Trophoblast cell (in vitro differentiated cells and primary cell): ENCODE measurements at regions not wholly inside any gene's neighbourhood (a gene's known extent, or its start where the extent isn't known, plus 50 kb on each side); places are given as distances from the start of the nearest gene placed in this dataset.
"Not testable (repeated sequence)": the region's sequence is repeated elsewhere in the genome, so short reads cannot be mapped to it uniquely, and the experiment has no call there.

Source experiments
- DNase-seq, 2 donors: peaks; one replicate each; pipeline ENCODE4 v3.0.0-alpha.2; 2016
- H2AFZ ChIP-seq: 2 replicates; pipeline ENCODE4 v1.6.1; 2013; ENCODE audit warnings: low read length, moderate library complexity, mild to moderate bottlenecking; ENCODE audit not compliant: insufficient read depth, poor library complexity
- H2AK5ac ChIP-seq: 2 replicates; pipeline ENCODE4 v1.6.1; 2013; ENCODE audit warnings: mild to moderate bottlenecking, low read length
- H2BK120ac ChIP-seq: 2 replicates; pipeline ENCODE4 v1.6.1; 2013; ENCODE audit warnings: low read length, mild to moderate bottlenecking, moderate library complexity; ENCODE audit not compliant: insufficient read depth, poor library complexity
- H2BK12ac ChIP-seq: 2 replicates; pipeline ENCODE4 v1.6.1; 2013; ENCODE audit warnings: mild to moderate bottlenecking, low read length, moderate library complexity
- H2BK5ac ChIP-seq: 2 replicates; pipeline ENCODE4 v1.6.1; 2013; ENCODE audit warnings: low read length, low read depth, moderate library complexity, mild to moderate bottlenecking; ENCODE audit not compliant: poor library complexity
- H3K14ac ChIP-seq: 2 replicates; pipeline ENCODE4 v1.6.1; 2013; ENCODE audit warnings: mild to moderate bottlenecking, low read length
- H3K18ac ChIP-seq: 2 replicates; pipeline ENCODE4 v1.6.1; 2013; ENCODE audit warnings: mild to moderate bottlenecking, low read length
- H3K23ac ChIP-seq: 2 replicates; pipeline ENCODE4 v1.6.1; 2013; ENCODE audit warnings: low read length
- H3K27ac ChIP-seq: 2 replicates; pipeline ENCODE4 v1.5.1; 2013; ENCODE audit warnings: low read depth, mild to moderate bottlenecking, inconsistent platforms, low read length, moderate library complexity
- H3K27me3 ChIP-seq: 2 replicates; pipeline ENCODE4 v1.6.1; 2013; ENCODE audit warnings: inconsistent platforms, mild to moderate bottlenecking, low read length, moderate library complexity; ENCODE audit not compliant: insufficient read depth
- H3K36me3 ChIP-seq, 2 experiments: 1 replicate in 1 of 2; 2 replicates in 1 of 2; pipeline ENCODE4 v1.6.1; 2013; ENCODE audit warnings: low read length in 2 of 2, mild to moderate bottlenecking in 2 of 2, moderate library complexity in 1 of 2; ENCODE audit not compliant: insufficient read depth in 2 of 2, control insufficient read depth in 1 of 2
- H3K4ac ChIP-seq: 2 replicates; pipeline ENCODE4 v1.6.1; 2013; ENCODE audit warnings: low read depth, mild to moderate bottlenecking, low read length, moderate library complexity
- H3K4me1 ChIP-seq, 2 experiments: 1 replicate in 1 of 2; 2 replicates in 1 of 2; pipeline ENCODE4 v1.6.1; 2013; ENCODE audit warnings: low read length in 2 of 2, mild to moderate bottlenecking in 2 of 2, moderate library complexity in 1 of 2; ENCODE audit not compliant: insufficient read depth in 2 of 2, control insufficient read depth in 1 of 2
- H3K4me2 ChIP-seq: 2 replicates; pipeline ENCODE4 v1.6.1; 2013; ENCODE audit warnings: inconsistent platforms, mild to moderate bottlenecking, low read length, moderate library complexity
- H3K4me3 ChIP-seq: 2 replicates; pipeline ENCODE4 v1.5.1; 2013; ENCODE audit warnings: mild to moderate bottlenecking, low read depth, low read length, inconsistent platforms
- H3K79me1 ChIP-seq: one replicate; pipeline ENCODE4 v1.6.1; 2013; ENCODE audit warnings: low read length
- H3K79me2 ChIP-seq: 2 replicates; pipeline ENCODE4 v1.6.1; 2013; ENCODE audit warnings: low read length, mild to moderate bottlenecking; ENCODE audit not compliant: control insufficient read depth, insufficient read depth, poor library complexity
- H3K9ac ChIP-seq: 2 replicates; pipeline ENCODE4 v1.6.1; 2013; ENCODE audit warnings: mild to moderate bottlenecking, low read length
- H3K9me3 ChIP-seq: 2 replicates; pipeline ENCODE4 v1.6.1; 2013; ENCODE audit warnings: low read depth, mild to moderate bottlenecking, control low read depth, inconsistent platforms, low read length; ENCODE audit not compliant: insufficient read depth
- H4K12ac ChIP-seq: 2 replicates; pipeline ENCODE4 v1.6.1; 2013; ENCODE audit warnings: low read depth, mild to moderate bottlenecking, low read length, moderate library complexity
- H4K8ac ChIP-seq: 2 replicates; pipeline ENCODE4 v1.6.1; 2013; ENCODE audit warnings: low read depth, mild to moderate bottlenecking, low read length, moderate library complexity
- H4K91ac ChIP-seq: one replicate; pipeline ENCODE4 v1.6.1; 2013; ENCODE audit warnings: low read depth, mild to moderate bottlenecking, low read length, moderate library complexity
- WGBS: extraction: QIAGEN DNeasy Blood & Tissue Kit; methylation state at CpG from one replicate; pipeline ENCODE4 v1.1.7; 2013; ENCODE audit warnings: missing lambda C conversion rate; ENCODE audit not compliant: insufficient read length, insufficient coverage; ENCODE audit errors: extremely low coverage; 5-methylcytosine and 5-hydroxymethylcytosine counted together

DNA sequence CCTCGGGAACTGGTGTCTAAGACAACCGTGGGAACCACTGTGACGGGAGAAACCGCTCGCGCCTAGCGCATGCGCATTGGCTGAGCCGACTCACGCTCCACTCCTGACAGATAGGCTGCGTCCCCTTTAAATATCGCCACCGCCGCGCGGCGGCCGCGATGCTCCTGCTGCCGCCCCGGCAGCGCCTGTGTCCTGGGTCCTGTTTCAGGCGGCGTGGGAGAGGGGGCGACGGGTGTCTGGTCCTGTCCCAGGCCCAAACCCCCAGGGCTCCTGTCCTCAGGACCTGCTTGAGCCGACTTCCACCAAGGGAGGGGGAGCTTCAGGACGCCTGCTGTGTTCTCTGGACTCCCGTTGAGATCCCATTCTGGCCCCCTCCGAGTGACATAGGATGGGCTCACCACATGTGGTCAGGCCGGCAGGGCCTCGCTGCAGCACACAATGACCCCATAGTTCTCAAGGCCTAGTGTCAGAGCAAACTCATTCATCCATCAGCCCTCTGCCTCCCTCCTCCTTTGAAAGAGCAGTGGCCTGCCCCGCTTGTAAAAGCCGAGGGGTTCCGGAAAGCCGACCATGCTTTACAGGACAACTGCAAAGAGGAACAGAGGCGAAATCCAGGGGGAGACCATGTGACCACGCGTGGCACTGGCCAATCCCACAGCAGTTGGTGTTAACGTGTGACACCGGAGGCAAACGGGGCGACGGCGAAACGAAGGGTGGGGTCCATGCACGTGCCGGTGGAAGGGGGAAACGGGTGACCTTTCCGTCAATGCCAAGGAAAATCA, 710.0 kb upstream of the TPTE start:
- H3K14ac ChIP-seq, H4K91ac ChIP-seq, H2AFZ ChIP-seq, H4K12ac ChIP-seq, H3K23ac ChIP-seq, H3K79me1 ChIP-seq, H3K27ac ChIP-seq, H3K18ac ChIP-seq, H2BK120ac ChIP-seq, H3K9ac ChIP-seq, H3K4me3 ChIP-seq, H4K8ac ChIP-seq, H3K27me3 ChIP-seq, H3K79me2 ChIP-seq, H3K9me3 ChIP-seq, H3K36me3 ChIP-seq, H2BK5ac ChIP-seq, H2BK12ac ChIP-seq, H3K4ac ChIP-seq, H2AK5ac ChIP-seq, DNase-seq, H3K4me1 ChIP-seq, H3K4me2 ChIP-seq: not testable (repeated sequence)
- no CpG with 5 or more reads among the region's 50 CpGs for WGBS

DNA sequence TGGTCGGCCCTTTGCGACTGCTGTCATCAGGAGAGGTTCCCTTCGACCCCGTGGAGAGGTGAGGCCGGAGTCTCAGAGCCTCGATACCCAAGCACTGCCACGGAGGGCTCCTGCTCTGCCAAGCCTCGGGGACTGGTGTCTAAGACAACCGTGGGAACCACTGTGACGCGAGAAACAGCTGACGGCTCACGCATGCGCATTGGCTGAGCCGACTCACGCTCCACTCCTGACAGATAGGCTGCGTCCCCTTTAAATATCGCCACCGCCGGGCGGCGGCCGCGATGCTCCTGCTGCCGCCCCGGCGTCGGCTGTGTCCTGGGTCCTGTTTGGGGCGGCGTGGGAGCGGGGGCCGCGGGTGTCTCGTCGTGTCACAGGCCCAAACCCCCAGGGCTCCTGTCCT, 708.9 kb upstream of the TPTE start:
- not testable (repeated sequence) for H4K91ac ChIP-seq, H3K9me3 ChIP-seq, H4K8ac ChIP-seq, H3K79me2 ChIP-seq, H2AK5ac ChIP-seq, H2BK12ac ChIP-seq, H4K12ac ChIP-seq, H3K4ac ChIP-seq, H3K14ac ChIP-seq, H3K79me1 ChIP-seq, H3K27me3 ChIP-seq, H3K9ac ChIP-seq, H3K27ac ChIP-seq, H3K18ac ChIP-seq, DNase-seq, H3K36me3 ChIP-seq, H3K4me1 ChIP-seq, H2AFZ ChIP-seq, H3K4me3 ChIP-seq, H3K23ac ChIP-seq, H2BK5ac ChIP-seq, H2BK120ac ChIP-seq, H3K4me2 ChIP-seq
- WGBS, result no CpG with 5 or more reads among the region's 35 CpGs

DNA sequence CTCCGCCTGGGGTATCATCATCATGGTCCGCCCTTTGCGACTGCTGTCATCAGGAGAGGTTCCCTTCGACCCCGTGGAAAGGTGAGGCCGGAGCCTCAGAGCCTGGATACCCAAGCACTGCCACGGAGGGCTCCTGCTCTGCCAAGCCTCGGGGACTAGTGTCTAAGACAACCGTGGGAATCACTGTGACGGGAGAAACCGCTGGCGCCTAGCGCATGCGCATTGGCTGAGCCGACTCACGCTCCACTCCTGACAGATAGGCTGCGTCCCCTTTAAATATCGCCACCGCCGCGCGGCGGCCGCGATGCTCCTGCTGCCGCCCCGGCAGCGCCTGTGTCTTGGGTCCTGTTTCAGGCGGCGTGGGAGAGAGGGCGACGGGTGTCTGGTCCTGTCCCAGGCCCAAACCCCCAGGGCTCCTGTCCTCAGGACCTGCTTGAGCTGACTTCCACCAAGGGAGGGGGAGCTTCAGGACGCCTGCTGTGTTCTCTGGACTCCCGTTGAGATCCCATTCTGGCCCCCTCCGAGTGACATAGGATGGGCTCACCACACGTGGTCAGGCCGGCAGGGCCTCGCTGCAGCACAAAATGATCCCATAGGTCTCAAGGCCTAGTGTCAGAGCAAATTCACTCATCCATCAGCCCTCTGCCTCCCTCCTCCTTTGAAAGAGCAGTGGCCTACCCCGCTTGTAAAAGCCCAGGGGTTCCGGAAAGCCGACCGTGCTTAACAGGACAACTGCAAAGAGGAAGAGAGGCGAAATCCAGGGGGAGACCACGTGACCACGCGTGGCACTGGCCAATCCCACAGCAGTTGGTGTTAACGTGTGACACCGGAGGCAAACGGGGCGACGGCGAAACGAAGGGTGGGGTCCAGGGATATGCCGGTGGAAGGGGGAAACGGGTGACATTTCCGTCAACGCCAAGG, 707.2 kb upstream of the TPTE start:
- not testable (repeated sequence) for H3K4me2 ChIP-seq, H4K12ac ChIP-seq, H2BK12ac ChIP-seq, H4K91ac ChIP-seq, H3K9me3 ChIP-seq, H2AFZ ChIP-seq, H3K36me3 ChIP-seq, DNase-seq, H3K14ac ChIP-seq, H4K8ac ChIP-seq, H3K4me3 ChIP-seq, H2BK120ac ChIP-seq, H3K4ac ChIP-seq, H2BK5ac ChIP-seq, H3K27ac ChIP-seq, H3K18ac ChIP-seq, H3K27me3 ChIP-seq, H3K9ac ChIP-seq, H3K4me1 ChIP-seq, H3K79me1 ChIP-seq, H3K79me2 ChIP-seq, H3K23ac ChIP-seq, H2AK5ac ChIP-seq
- no CpG with 5 or more reads among the region's 57 CpGs for WGBS

DNA sequence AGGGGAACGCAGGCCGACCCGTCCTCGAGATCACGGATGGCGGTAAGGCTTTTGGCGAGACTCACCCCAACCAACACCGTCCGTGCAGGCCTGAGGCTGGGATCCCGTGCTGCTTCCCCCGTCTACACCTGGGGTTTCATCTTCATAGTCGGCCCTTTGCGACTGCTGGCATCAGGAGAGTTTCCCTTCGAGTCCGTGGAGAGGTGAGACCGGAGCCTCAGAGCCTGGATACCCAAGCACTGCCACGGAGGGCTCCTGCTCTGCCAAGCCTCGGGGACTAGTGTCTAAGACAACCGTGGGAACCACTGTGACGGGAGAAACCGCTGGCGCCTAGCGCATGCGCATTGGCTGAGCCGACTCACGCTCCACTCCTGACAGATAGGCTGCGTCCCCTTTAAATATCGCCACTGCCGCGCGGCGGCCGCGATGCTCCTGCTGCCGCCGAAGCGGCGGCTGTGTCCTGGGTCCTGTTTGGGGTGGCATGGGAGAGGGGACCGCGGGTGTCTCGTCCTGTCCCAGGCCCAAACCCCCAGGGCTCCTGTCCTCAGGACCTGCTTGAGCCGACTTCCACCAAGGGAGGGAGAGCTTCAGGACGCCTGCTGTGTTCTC, 706.1 kb upstream of the TPTE start:
- H4K8ac ChIP-seq, H2BK120ac ChIP-seq, H3K27me3 ChIP-seq, H3K27ac ChIP-seq, H2AFZ ChIP-seq, H3K9ac ChIP-seq, H3K4me2 ChIP-seq, H3K36me3 ChIP-seq, H3K79me2 ChIP-seq, H2BK5ac ChIP-seq, H3K14ac ChIP-seq, H2BK12ac ChIP-seq, DNase-seq, H3K18ac ChIP-seq, H3K23ac ChIP-seq, H4K12ac ChIP-seq, H3K4me1 ChIP-seq, H2AK5ac ChIP-seq, H3K4ac ChIP-seq, H3K79me1 ChIP-seq, H4K91ac ChIP-seq, H3K4me3 ChIP-seq, H3K9me3 ChIP-seq: not testable (repeated sequence)
- no CpG with 5 or more reads among the region's 43 CpGs for WGBS
